ENCODE measurements at regions not wholly inside any gene's neighbourhood (a gene's known extent, or its start where the extent isn't known, plus 50 kb on each side); places are given as distances from the start of the nearest gene placed in this dataset.
"Not testable (repeated sequence)": the region's sequence is repeated elsewhere in the genome, so short reads cannot be mapped to it uniquely, and the experiment has no call there.

GRCh38 chr2:150076281-150076680 is 411.2 kb downstream of the RND3 start:
- no peak overlapping the region for H3K4me3 ChIP-seq (ENCODE audit: control insufficient read depth, low read depth, low read length)
- no peak for TF ChIP-seq CTCF (conservative IDR thresholded peaks at IDR 0.05; ENCODE audit: control insufficient read depth, insufficient read depth, low read depth, low read length)
- peak; percentile 81 for DNase-seq (ENCODE audit: low read depth)

- TF ChIP-seq CTCF (conservative IDR thresholded peaks at IDR 0.05; ENCODE audit: control insufficient read depth, insufficient read depth, low read depth, low read length): no peak
- DNase-seq (ENCODE audit: low read depth): peak; percentile 89
- no peak overlapping the region for H3K4me3 ChIP-seq (ENCODE audit: control insufficient read depth, low read depth, low read length)
Measured at GRCh38 chr2:150075831-150076230, 411.6 kb downstream of the RND3 start.

GRCh38 chr2:150066490-150066889 is 421.0 kb downstream of the RND3 start:
- no peak overlapping the region for H3K4me3 ChIP-seq (ENCODE audit: control insufficient read depth, low read depth, low read length)
- no peak for DNase-seq (ENCODE audit: low read depth)
- no peak for TF ChIP-seq CTCF (conservative IDR thresholded peaks at IDR 0.05; ENCODE audit: control insufficient read depth, insufficient read depth, low read depth, low read length)

- H3K4me3 ChIP-seq (ENCODE audit: control insufficient read depth, low read depth, low read length): no peak overlapping the region
- no peak for DNase-seq (ENCODE audit: low read depth)
- TF ChIP-seq CTCF (conservative IDR thresholded peaks at IDR 0.05; ENCODE audit: control insufficient read depth, insufficient read depth, low read depth, low read length): no peak
Measured at GRCh38 chr2:150063931-150064548, 423.4 kb downstream of the RND3 start.

GRCh38 chr2:150063432-150063889 is 424.0 kb downstream of the RND3 start:
- no peak for TF ChIP-seq CTCF (conservative IDR thresholded peaks at IDR 0.05; ENCODE audit: control insufficient read depth, insufficient read depth, low read depth, low read length)
- no peak overlapping the region for H3K4me3 ChIP-seq (ENCODE audit: control insufficient read depth, low read depth, low read length)
- peak; percentile 86 for DNase-seq (ENCODE audit: low read depth)

- no peak for TF ChIP-seq CTCF (conservative IDR thresholded peaks at IDR 0.05; ENCODE audit: control insufficient read depth, insufficient read depth, low read depth, low read length)
Measured at GRCh38 chr2:150062416-150062815, 425.1 kb downstream of the RND3 start.

GRCh38 chr2:150060341-150060740 is 427.1 kb downstream of the RND3 start:
- no peak for DNase-seq (ENCODE audit: low read depth)
- H3K4me3 ChIP-seq (ENCODE audit: control insufficient read depth, low read depth, low read length): no peak overlapping the region
- TF ChIP-seq CTCF (conservative IDR thresholded peaks at IDR 0.05; ENCODE audit: control insufficient read depth, insufficient read depth, low read depth, low read length): no peak

More at GRCh38 chr2:150062416-150062815, 425.1 kb downstream of the RND3 start:
- H3K4me3 ChIP-seq (ENCODE audit: control insufficient read depth, low read depth, low read length): no peak overlapping the region
- DNase-seq (ENCODE audit: low read depth): peak; percentile 48

- H3K4me3 ChIP-seq (ENCODE audit: control insufficient read depth, low read depth, low read length); DNase-seq (ENCODE audit: low read depth): not testable (repeated sequence)
Measured at GRCh38 chr2:150059676-150060075, 427.8 kb downstream of the RND3 start.
